DMS79 (cell line): ENCODE measurements at regions not wholly inside any gene's neighbourhood (a gene's known extent, or its start where the extent isn't known, plus 50 kb on each side); places are given as distances from the start of the nearest gene placed in this dataset.
"Not testable (repeated sequence)": the region's sequence is repeated elsewhere in the genome, so short reads cannot be mapped to it uniquely, and the experiment has no call there.

Experiments used
- DNase-seq: peaks from one replicate; lab custom pipeline; 2025; lab: John Stamatoyannopoulos, UW

GRCh38 chr17:20843799-20844553 lies 198.8 kb downstream of the USP22 start:
- DNase-seq = not testable (repeated sequence)

- not testable (repeated sequence) for DNase-seq
Measured at GRCh38 chr17:20848869-20849443, 193.9 kb downstream of the USP22 start.

GRCh38 chr17:20851591-20852238 lies 191.1 kb downstream of the USP22 start:
- not testable (repeated sequence) for DNase-seq

- DNase-seq = peak; percentile 1
Measured at GRCh38 chr17:20852239-20852989, 190.4 kb downstream of the USP22 start.

GRCh38 chr17:20852990-20853370 lies 189.8 kb downstream of the USP22 start:
- DNase-seq = no peak

GRCh38 chr17:20855910-20856470 lies 186.8 kb downstream of the USP22 start:
- not testable (repeated sequence) for DNase-seq

GRCh38 chr17:20866444-20867209 lies 176.2 kb downstream of the USP22 start:
- DNase-seq = not testable (repeated sequence)

- not testable (repeated sequence) for DNase-seq
Measured at GRCh38 chr17:20867436-20867937, 175.3 kb downstream of the USP22 start.

GRCh38 chr17:20867938-20868661 lies 174.7 kb downstream of the USP22 start:
- not testable (repeated sequence) for DNase-seq

GRCh38 chr17:20868662-20869007 lies 174.2 kb downstream of the USP22 start:
- DNase-seq = not testable (repeated sequence)

- not testable (repeated sequence) for DNase-seq
Measured at GRCh38 chr17:20873173-20873572, 169.6 kb downstream of the USP22 start.

GRCh38 chr17:20873688-20874328 lies 169.0 kb downstream of the USP22 start:
- not testable (repeated sequence) for DNase-seq

- not testable (repeated sequence) for DNase-seq
Measured at GRCh38 chr17:20877384-20877783, 165.4 kb downstream of the USP22 start.

- DNase-seq = no peak
Measured at GRCh38 chr17:20890338-20890737, 152.5 kb downstream of the USP22 start.

GRCh38 chr17:20895426-20895825 lies 147.4 kb downstream of the USP22 start:
- not testable (repeated sequence) for DNase-seq

GRCh38 chr17:20896153-20896649 lies 146.6 kb downstream of the USP22 start:
- DNase-seq = no peak

GRCh38 chr17:20898726-20899125 lies 144.1 kb downstream of the USP22 start:
- DNase-seq = not testable (repeated sequence)

GRCh38 chr17:20902496-20902895 lies 140.3 kb downstream of the USP22 start:
- not testable (repeated sequence) for DNase-seq

GRCh38 chr17:20903549-20903948 lies 139.3 kb downstream of the USP22 start:
- DNase-seq = not testable (repeated sequence)
